ENCODE measurements at regions not wholly inside any gene's neighbourhood (a gene's known extent, or its start where the extent isn't known, plus 50 kb on each side); places are given as distances from the start of the nearest gene placed in this dataset.

DNA sequence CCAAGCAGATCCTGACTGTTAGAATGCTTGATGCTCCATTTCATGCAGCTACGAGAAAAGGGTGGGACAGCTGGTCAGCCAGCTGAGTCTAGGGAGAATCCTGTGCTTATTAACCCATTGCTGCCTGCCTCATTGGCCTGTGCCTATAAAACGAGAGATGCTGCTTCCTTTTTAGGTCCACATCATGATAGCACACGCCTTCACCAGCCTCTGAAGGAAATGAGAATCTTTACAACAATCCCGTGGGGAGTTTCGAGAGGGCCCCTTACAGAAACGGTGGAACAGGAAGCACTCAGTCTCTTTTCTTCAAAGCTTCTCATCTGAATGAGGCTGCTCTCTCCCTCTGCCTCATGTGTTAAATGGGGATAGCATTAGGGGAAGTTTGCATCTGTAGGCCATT is 147.3 kb upstream of the RFLNA start:
- H3K14ac ChIP-seq (ENCODE audit: insufficient read depth, low read length), result no peak overlapping the region
- no peak overlapping the region for H3K18ac ChIP-seq (ENCODE audit: insufficient read length, low read depth, low read length)
- H3K23ac ChIP-seq (ENCODE audit: insufficient read length, low read depth, low read length), result no peak overlapping the region
- no peak overlapping the region for H3K27ac ChIP-seq (ENCODE audit: insufficient read length, low read depth, low read length)
- H3K9me3 ChIP-seq (ENCODE audit: control insufficient read depth, low read depth, low read length), result peaks cover 6% of the 10 kb centered on the region
- H3K79me1 ChIP-seq (ENCODE audit: insufficient read depth, low read depth, low read length, poor library complexity, severe bottlenecking), result no peaks in the 10 kb centered on the region
- WGBS (ENCODE audit: extremely low coverage, insufficient read length, low lambda C conversion rate), result no CpG with 5 or more reads among the region's 6 CpGs
- H3T11ph ChIP-seq (ENCODE audit: low read length), result no peak overlapping the region
- H4K91ac ChIP-seq (ENCODE audit: insufficient read length, low read depth, low read length), result no peak overlapping the region
- peaks cover 48 to 58% of the 10 kb centered on the region in 2 experiments for H3K9me3 Mint-ChIP-seq
- H3K4me1 ChIP-seq (ENCODE audit: insufficient read depth, low read length), result peaks cover 6% of the 10 kb centered on the region; the same call in 1 of the 2 replicates
- H3K23me2 ChIP-seq (ENCODE audit: insufficient read length, low read depth, low read length, poor library complexity, severe bottlenecking), result no peaks in the 10 kb centered on the region
- H2BK5ac ChIP-seq (ENCODE audit: insufficient read length, low read length), result no peak overlapping the region
- no peak overlapping the region for H3K9ac ChIP-seq (ENCODE audit: extremely low read depth, insufficient read length, low read length)
- no peak overlapping the region for H2BK12ac ChIP-seq (ENCODE audit: insufficient read length, low read depth, low read length)
- H2AK5ac ChIP-seq (ENCODE audit: insufficient read length, low read length), result no peak overlapping the region
- peaks cover 3% of the 10 kb centered on the region for H3K27me3 Mint-ChIP-seq (ENCODE audit: low read depth)
- no peaks in the 10 kb centered on the region for H3K27me3 ChIP-seq (ENCODE audit: insufficient read depth, low read length)
- H2BK120ac ChIP-seq (ENCODE audit: low read depth, low read length, poor library complexity, severe bottlenecking), result no peak overlapping the region
- H3K4me3 Mint-ChIP-seq, result no peak overlapping the region; a peak in 1 of 5 replicates
- no peaks in the 10 kb centered on the region for H4K20me1 ChIP-seq (ENCODE audit: control insufficient read depth, insufficient read depth, insufficient read length)
- H3K36me3 Mint-ChIP-seq (ENCODE audit: insufficient read depth in 1 of 3, low read depth in 3 of 3), result peaks cover 27 to 57% (median 38%) of the 10 kb centered on the region in 3 experiments
- no peaks in the 10 kb centered on the region for H3K79me2 ChIP-seq (ENCODE audit: insufficient read depth, low read length)
- no peak overlapping the region for H4K5ac ChIP-seq (ENCODE audit: insufficient read length, low read depth, low read length)
- H3K56ac ChIP-seq (ENCODE audit: insufficient read length, low read depth, low read length), result no peak overlapping the region
- H2BK20ac ChIP-seq (ENCODE audit: low read depth, low read length, poor library complexity, severe bottlenecking), result no peak overlapping the region
- no peak overlapping the region for H2BK15ac ChIP-seq (ENCODE audit: low read depth, low read length)
- no peak overlapping the region for H2AFZ ChIP-seq (ENCODE audit: low read length)
- H3K4me2 ChIP-seq (ENCODE audit: insufficient read depth, insufficient read length, low read length), result no peak overlapping the region
- DNase-seq, result no peak
- H3K27ac Mint-ChIP-seq, result peak overlapping the region in 2 of 3 experiments; percentile 66 to 87; a peak in 5 of 7 replicates
- H3K4ac ChIP-seq (ENCODE audit: low read depth, low read length), result no peak overlapping the region
- H4K8ac ChIP-seq (replicated peaks; ENCODE audit: insufficient read length, low read depth, low read length), result no peak overlapping the region
- peaks cover 58 to 61% of the 10 kb centered on the region in 2 experiments for H3K4me1 Mint-ChIP-seq
- TF ChIP-seq, protein P1, sequence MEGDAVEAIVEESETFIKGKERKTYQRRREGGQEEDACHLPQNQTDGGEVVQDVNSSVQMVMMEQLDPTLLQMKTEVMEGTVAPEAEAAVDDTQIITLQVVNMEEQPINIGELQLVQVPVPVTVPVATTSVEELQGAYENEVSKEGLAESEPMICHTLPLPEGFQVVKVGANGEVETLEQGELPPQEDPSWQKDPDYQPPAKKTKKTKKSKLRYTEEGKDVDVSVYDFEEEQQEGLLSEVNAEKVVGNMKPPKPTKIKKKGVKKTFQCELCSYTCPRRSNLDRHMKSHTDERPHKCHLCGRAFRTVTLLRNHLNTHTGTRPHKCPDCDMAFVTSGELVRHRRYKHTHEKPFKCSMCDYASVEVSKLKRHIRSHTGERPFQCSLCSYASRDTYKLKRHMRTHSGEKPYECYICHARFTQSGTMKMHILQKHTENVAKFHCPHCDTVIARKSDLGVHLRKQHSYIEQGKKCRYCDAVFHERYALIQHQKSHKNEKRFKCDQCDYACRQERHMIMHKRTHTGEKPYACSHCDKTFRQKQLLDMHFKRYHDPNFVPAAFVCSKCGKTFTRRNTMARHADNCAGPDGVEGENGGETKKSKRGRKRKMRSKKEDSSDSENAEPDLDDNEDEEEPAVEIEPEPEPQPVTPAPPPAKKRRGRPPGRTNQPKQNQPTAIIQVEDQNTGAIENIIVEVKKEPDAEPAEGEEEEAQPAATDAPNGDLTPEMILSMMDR (conservative IDR thresholded peaks at IDR 0.05), result no peak

Measured in H9 (cell line).